IMR-90 (cell line): ENCODE measurements at regions not wholly inside any gene's neighbourhood (a gene's known extent, or its start where the extent isn't known, plus 50 kb on each side); places are given as distances from the start of the nearest gene placed in this dataset.

ENCODE experiments used
- ATAC-seq: fragments of 200-7000 bp; cut with Tn5 transposase; 2 replicates; pipeline ENCODE4 v1.9.1; 2020; ENCODE audit warnings: low read depth, mild to moderate bottlenecking, moderate library complexity
- BruUV-seq: library from RNA; stranded (reverse); fragments of 400-500 nt; replicated peaks from 2 replicates; lab custom pipeline; 2021; lab: Mats Ljungman, UMichigan
- CTCF ChIA-PET: fragments of 300-600 bp; formaldehyde crosslinking; extraction: SDS; loops from one replicate; lab custom pipeline; 2021; ENCODE audit warnings: antibody characterized with exemption; lab: Yijun Ruan, JAX
- POLR2A ChIA-PET: fragments of 300-600 bp; sonication (Branson Sonifier 250); formaldehyde crosslinking; loops from one replicate; lab custom pipeline; 2022; ENCODE audit warnings: antibody characterized with exemption; ENCODE audit not compliant: unreplicated experiment; lab: Charles Lee
- DNase-seq: peaks from one replicate; pipeline ENCODE4 v3.0.0; 2013
- H2AFZ ChIP-seq: replicated peaks from 2 replicates; pipeline ENCODE3; 2013; ENCODE audit warnings: low read length, mild to moderate bottlenecking; ENCODE audit not compliant: poor library complexity
- H2AK5ac ChIP-seq: 2 replicates; pipeline ENCODE4 v1.6.1; 2013; ENCODE audit warnings: low read depth, low read length, inconsistent platforms
- H2AK9ac ChIP-seq: replicated peaks from 2 replicates; pipeline ENCODE3; 2013; ENCODE audit warnings: mild to moderate bottlenecking, low read depth, low read length, moderate library complexity; ENCODE audit not compliant: poor library complexity
- H2BK120ac ChIP-seq: 2 replicates; pipeline ENCODE4 v1.6.1; 2013; ENCODE audit warnings: low read depth, low read length, inconsistent platforms
- H2BK15ac ChIP-seq: 3 replicates; pipeline ENCODE4 v1.6.1; 2013; ENCODE audit warnings: low read depth, low read length, inconsistent platforms
- H2BK20ac ChIP-seq: 2 replicates; pipeline ENCODE4 v1.6.1; 2013; ENCODE audit warnings: low read depth, mild to moderate bottlenecking, inconsistent platforms, low read length, moderate library complexity
- H2BK5ac ChIP-seq: 2 replicates; pipeline ENCODE4 v1.6.1; 2013; ENCODE audit warnings: mild to moderate bottlenecking, low read depth, low read length, inconsistent platforms; ENCODE audit not compliant: poor library complexity, severe bottlenecking
- H3K14ac ChIP-seq: replicated peaks from 2 replicates; pipeline ENCODE4 v1.6.1; 2013; ENCODE audit warnings: low read depth, low read length, inconsistent platforms
- H3K18ac ChIP-seq: 2 replicates; pipeline ENCODE4 v1.6.1; 2013; ENCODE audit warnings: low read depth, low read length, control low read depth
- H3K23ac ChIP-seq: 2 replicates; pipeline ENCODE4 v1.6.1; 2013; ENCODE audit warnings: low read depth, low read length, inconsistent platforms
- H3K27ac ChIP-seq: 2 replicates; pipeline ENCODE4 v1.5.1; 2013; ENCODE audit warnings: mild to moderate bottlenecking, control low read depth, low read length; ENCODE audit not compliant: insufficient read depth
- H3K27me3 ChIP-seq: 2 replicates; pipeline ENCODE4 v1.6.1; 2013; ENCODE audit warnings: low read length; ENCODE audit not compliant: control insufficient read depth, insufficient read depth
- H3K36me3 ChIP-seq: 2 replicates; pipeline ENCODE4 v1.6.1; 2013; ENCODE audit warnings: low read length, mixed read lengths; ENCODE audit not compliant: control insufficient read depth, insufficient read depth
- H3K4ac ChIP-seq: 2 replicates; pipeline ENCODE4 v1.6.1; 2013; ENCODE audit warnings: low read depth, low read length, inconsistent platforms
- H3K4me1 ChIP-seq: 2 replicates; pipeline ENCODE4 v1.6.1; 2013; ENCODE audit warnings: low read length, mixed read lengths; ENCODE audit not compliant: control insufficient read depth, insufficient read depth
- H3K4me2 ChIP-seq: 2 replicates; pipeline ENCODE4 v1.6.1; 2013; ENCODE audit warnings: low read depth, mild to moderate bottlenecking, control low read depth, low read length, moderate library complexity
- H3K4me3 ChIP-seq: 2 replicates; pipeline ENCODE4 v1.5.1; 2013; ENCODE audit warnings: low read depth, mild to moderate bottlenecking, control low read depth, low read length, moderate library complexity; ENCODE audit not compliant: insufficient read depth
- H3K56ac ChIP-seq: 2 replicates; pipeline ENCODE4 v1.6.1; 2013; ENCODE audit warnings: low read length, inconsistent platforms; ENCODE audit not compliant: insufficient read depth; ENCODE audit errors: extremely low read depth
- H3K79me1 ChIP-seq, 2 experiments: 2 replicates each; pipeline ENCODE4 v1.6.1; 2013; ENCODE audit warnings: low read length in 2 of 2, inconsistent platforms in 1 of 2, low read depth in 1 of 2
- H3K9ac ChIP-seq: 2 replicates; pipeline ENCODE4 v1.6.1; 2013; ENCODE audit warnings: low read depth, low read length, control low read depth
- H3K9me1 ChIP-seq: 2 replicates; pipeline ENCODE4 v1.6.1; 2013; ENCODE audit warnings: low read length, inconsistent platforms; ENCODE audit not compliant: insufficient read depth
- H3K9me3 ChIP-seq: 2 replicates; pipeline ENCODE4 v1.6.1; 2013; ENCODE audit warnings: low read length; ENCODE audit not compliant: control insufficient read depth, insufficient read depth
- H4K20me1 ChIP-seq: 2 replicates; pipeline ENCODE4 v1.6.1; 2013; ENCODE audit warnings: low read length, inconsistent platforms; ENCODE audit not compliant: insufficient read depth
- H4K5ac ChIP-seq: 2 replicates; pipeline ENCODE4 v1.6.1; 2013; ENCODE audit warnings: mild to moderate bottlenecking, low read depth, low read length, control low read depth
- H4K8ac ChIP-seq, 2 experiments: 2 replicates each; pipeline ENCODE4 v1.6.1; 2013; ENCODE audit warnings: low read depth in 2 of 2, low read length in 2 of 2, control low read depth in 1 of 2, inconsistent platforms in 1 of 2
- H4K91ac ChIP-seq: 2 replicates; pipeline ENCODE4 v1.6.1; 2013; ENCODE audit warnings: low read depth, low read length, inconsistent platforms; ENCODE audit not compliant: insufficient read depth
- ELK1 ChIP-seq: fragments of 150-350 bp; IDR thresholded peaks from 2 replicates; pipeline ENCODE4 v1.6.1; 2016; ENCODE audit warnings: low read depth, mild to moderate bottlenecking, low read length, moderate library complexity, borderline replicate concordance
- FOS ChIP-seq: fragments of 150-350 bp; IDR thresholded peaks from 2 replicates; pipeline ENCODE4 v1.6.1; 2016; ENCODE audit warnings: low read depth, low read length
- MAFK ChIP-seq: IDR thresholded peaks from 2 replicates; pipeline ENCODE4 v1.6.1; 2012; ENCODE audit warnings: low read depth, low read length, improper control_type of control experiment
- RFX5 ChIP-seq: IDR thresholded peaks from 2 replicates; pipeline ENCODE4 v1.8.0; 2012; ENCODE audit warnings: low read depth, mild to moderate bottlenecking, low read length, moderate library complexity
- SMC3 ChIP-seq: fragments of 150-350 bp; IDR thresholded peaks from 2 replicates; pipeline ENCODE4 v1.6.1; 2016; ENCODE audit warnings: low read depth, mild to moderate bottlenecking, antibody characterized with exemption, low read length, moderate library complexity
- USF2 ChIP-seq: fragments of 150-350 bp; IDR thresholded peaks from 2 replicates; pipeline ENCODE4 v1.6.1; 2017; ENCODE audit warnings: mild to moderate bottlenecking, antibody characterized with exemption, low read length, low read depth
- WGBS, 2 experiments: methylation state at CpG; one replicate each; pipeline versions ENCODE4 v1.1.5 to v1.1.7; 2013; ENCODE audit warnings: missing lambda C conversion rate in 2 of 2; ENCODE audit not compliant: insufficient read length in 1 of 2; ENCODE audit errors: extremely low coverage in 2 of 2; 5-methylcytosine and 5-hydroxymethylcytosine counted together
- dilution Hi-C: fragments of 300-500 bp; cut with HindIII; formaldehyde crosslinking; loops from one replicate; pipeline ENCODE4 v1.14.3; 2018; ENCODE audit warnings: low sequenced_read_pairs; ENCODE audit not compliant: unreplicated experiment
- in situ Hi-C: fragments of 300-500 bp; cut with MboI; formaldehyde crosslinking; loops from 3 replicates; pipeline ENCODE4 v1.14.3; 2019; ENCODE audit warnings: low sequenced_read_pairs, inconsistent platforms, mixed read lengths
- intact Hi-C: fragments of 100-400 bp; cut with micrococcal nuclease; formaldehyde crosslinking; loops from 2 replicates; pipeline ENCODE4 v1.10.0; 2022

- Histone ChIP-seq H2AFZ (peak overlapping the region; percentile 18), H4K20me1 (0 out of 2 replicates have a peak, but pooled peaks cover 4% of the 10 kb centered on the region), H2BK5ac (no peak overlapping the region), H4K91ac (no peak overlapping the region), H4K5ac (no peak overlapping the region), H3K27me3 (peaks cover 77% of the 10 kb centered on the region), H3K14ac (no peak overlapping the region), H3K56ac (no peak overlapping the region), H3K9me3 (peaks cover 6% of the 10 kb centered on the region), H3K4me1 (peaks cover 5% of the 10 kb centered on the region; the same call in 1 of the 2 replicates), H3K23ac (no peak overlapping the region), H3K4me2 (peak overlapping the region; percentile 80; the same call in 1 of the 2 replicates), H4K8ac (no peak overlapping the region), H3K27ac (no peak overlapping the region), H3K4me3 (peak overlapping the region; percentile 26; the same call in 1 of the 2 replicates), H2AK9ac (no peak overlapping the region), H3K18ac (no peak overlapping the region), H2BK20ac (no peak overlapping the region), H2AK5ac (no peak overlapping the region), H3K9ac (no peak overlapping the region), H3K36me3 (no peaks in the 10 kb centered on the region), H3K79me1 (no peaks in the 10 kb centered on the region), H2BK120ac (no peak overlapping the region), H3K4ac (no peak overlapping the region), H2BK15ac (no peak overlapping the region), H3K9me1 (no peaks in the 10 kb centered on the region)
- 0% methylated on average over 13 of the region's 113 CpGs; no CpG with 5 or more reads in 1 of the 2 experiments for WGBS, 2 experiments
- ChIA-PET CTCF (interaction anchor here (1.1 kb wide), 1 partner anchor 478 kb away, joined by 5 read pairs; no protein-coding TSS in a partner anchor), POLR2A (no interaction called here)
- TF ChIP-seq USF2 (no peak), FOS (no peak), SMC3 (no peak), MAFK (no peak), RFX5 (no peak), ELK1 (no peak)
- no peak for DNase-seq
- dilution Hi-C loops, result no loop called here
- ATAC-seq, result peak; percentile 16; the same call in 1 of the 2 replicates
- intact Hi-C loops, result no loop called here
- no TSS peak for BruUV-seq
- in situ Hi-C loops, result no loop called here
Observed at GRCh38 chr21:38660333-38661196, 145.2 kb upstream of the ETS2 start.
